HG03025 (cell line): ENCODE measurements at regions not wholly inside any gene's neighbourhood (a gene's known extent, or its start where the extent isn't known, plus 50 kb on each side); places are given as distances from the start of the nearest gene placed in this dataset.
A peak's percentile ranks its signal among the peaks of the same experiment; 100 is the strongest.
"Not testable (repeated sequence)": the region's sequence is repeated elsewhere in the genome, so short reads cannot be mapped to it uniquely, and the experiment has no call there.

Experiments
- ATAC-seq: cut with Tn5 transposase; IDR thresholded peaks from one replicate; pipeline ENCODE4 v1.9.1; 2021; ENCODE audit warnings: mild to moderate bottlenecking, moderate library complexity; ENCODE audit not compliant: unreplicated experiment, low FRiP score

- ATAC-seq: no peak
Measured at GRCh38 chr7:65317372-65317771, 56.3 kb upstream of the ZNF92 start.

GRCh38 chr7:65310761-65311160 is 62.9 kb upstream of the ZNF92 start:
- ATAC-seq: no peak

GRCh38 chr7:65308300-65308678 is 65.4 kb upstream of the ZNF92 start:
- ATAC-seq: no peak

DNA sequence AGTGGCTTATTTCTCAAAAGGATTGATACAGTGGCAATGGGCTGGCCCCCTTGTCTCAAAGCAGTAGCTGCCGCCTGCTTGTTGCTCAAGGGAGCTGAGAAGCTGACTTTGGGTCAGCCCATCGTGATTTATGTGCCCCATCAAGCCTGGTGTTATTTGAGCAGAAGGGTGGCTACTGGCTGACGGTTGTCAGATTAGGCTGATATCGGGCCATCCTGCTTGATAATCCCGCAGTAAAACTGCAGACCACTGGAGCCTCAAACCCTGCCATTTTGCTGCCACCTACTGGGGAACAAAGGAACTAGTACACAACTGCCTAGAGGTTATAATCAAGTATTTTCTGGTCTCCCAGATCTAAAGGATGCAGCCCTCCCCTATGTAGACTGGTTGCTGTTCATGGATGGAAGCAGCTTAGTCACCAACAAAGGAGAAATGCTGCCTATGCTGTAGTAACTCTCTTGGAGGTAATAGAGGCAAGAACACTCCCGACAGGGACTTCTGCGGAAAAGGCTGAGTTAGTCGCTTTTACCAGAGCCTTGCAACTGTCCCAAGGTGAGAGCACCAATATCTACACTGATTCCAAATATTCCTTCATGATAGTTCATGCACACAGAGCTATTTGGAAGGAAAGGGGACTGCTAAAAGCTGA is 65.9 kb upstream of the ZNF92 start:
- peak; percentile 57 for ATAC-seq

DNA sequence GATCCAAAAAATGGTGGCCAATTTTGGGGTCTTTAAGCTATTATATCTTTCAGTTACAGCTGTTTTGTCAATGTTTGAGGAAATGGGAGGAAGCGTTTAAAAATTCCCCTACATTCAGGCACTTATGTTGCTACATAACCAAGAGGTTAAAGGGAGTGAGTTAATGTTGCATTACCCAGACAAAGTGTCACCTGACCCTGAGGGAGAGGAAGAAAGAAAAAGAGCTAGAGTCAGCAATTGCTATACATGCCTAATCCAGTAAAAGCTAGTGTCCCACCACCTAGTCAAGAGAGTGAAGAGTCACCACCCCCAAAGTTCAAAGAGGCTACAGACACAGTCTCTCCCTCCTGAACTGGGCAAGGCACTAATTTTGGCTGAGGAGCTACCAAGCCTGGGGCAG is 69.5 kb upstream of the ZNF92 start:
- ATAC-seq: no peak

DNA sequence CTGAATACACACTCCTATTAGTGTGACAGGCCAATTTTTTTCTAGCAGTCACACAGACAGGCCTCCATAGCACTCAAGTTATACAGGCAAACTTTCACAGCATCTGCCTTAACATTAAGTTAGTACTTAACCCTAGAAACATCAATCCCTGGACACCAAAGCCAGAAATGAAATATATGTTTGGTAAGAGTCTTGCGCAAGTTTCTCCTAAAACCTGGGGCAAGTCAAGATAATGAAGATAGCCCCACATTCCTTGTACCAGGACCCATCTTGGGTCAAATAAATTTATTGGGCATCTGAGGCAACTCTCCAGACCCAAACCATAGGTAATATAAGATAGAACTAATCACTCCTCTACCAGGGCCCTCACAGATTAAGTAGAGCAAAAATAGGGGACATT is 70.8 kb upstream of the ZNF92 start:
- no peak for ATAC-seq

DNA sequence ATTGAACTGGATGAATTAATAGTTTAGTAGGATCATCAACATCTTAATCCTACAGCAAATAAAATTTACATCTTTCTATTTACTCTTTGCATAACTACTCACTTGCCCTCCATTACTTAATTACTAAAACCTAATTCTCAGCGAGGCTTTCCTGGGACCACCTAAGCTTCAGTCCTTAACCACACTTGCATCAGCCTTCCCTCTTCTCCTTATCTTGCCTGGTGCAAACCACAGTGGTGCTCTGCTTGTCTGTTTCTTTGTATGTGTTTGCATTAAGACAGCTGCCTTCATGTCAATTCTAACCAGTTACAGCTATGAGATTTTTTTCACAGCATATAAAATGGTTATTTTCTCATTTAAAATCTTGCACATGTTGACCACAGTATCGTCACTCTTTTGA is 72.6 kb upstream of the ZNF92 start:
- ATAC-seq: no peak

GRCh38 chr7:65295409-65295808 is 78.2 kb upstream of the ZNF92 start:
- no peak for ATAC-seq

DNA sequence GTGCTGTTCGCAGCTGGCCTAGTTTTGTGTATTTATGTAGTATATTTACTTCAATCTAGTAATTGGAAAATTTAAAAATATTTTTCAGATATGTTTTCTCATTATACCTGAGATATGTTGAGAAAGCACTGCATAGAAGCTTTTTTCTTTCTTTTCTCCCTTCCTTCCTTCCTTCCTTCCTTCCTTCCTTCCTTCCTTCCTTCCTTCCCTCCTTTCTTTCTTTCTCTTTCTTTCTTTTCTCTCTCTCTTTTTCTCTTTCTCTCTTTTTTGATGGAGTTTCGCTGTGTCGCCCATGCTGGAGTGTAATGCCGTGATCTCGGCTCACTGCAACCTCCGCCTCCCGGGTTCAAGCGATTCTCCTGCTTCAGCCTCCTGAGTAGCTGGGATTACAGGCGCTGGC is 83.3 kb upstream of the ZNF92 start:
- ATAC-seq: not testable (repeated sequence)

DNA sequence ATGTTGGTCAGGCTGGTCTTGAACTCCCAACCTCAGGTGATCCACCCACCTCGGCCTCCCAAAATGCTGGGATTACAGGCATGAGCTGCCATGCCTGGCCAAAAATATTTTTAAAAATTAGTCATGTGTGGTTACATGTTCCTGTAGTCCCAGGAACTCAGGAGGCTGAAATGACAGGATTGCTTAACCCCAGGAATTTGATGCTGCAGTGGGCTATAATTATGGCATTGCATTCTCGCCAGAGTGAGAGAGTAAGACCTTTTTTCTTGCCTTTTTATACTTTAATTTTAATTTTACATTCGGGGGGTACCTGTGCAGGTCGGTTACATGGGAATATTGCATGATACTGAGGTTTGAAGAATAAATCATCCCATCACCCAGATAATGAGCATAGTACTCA is 86.6 kb upstream of the ZNF92 start:
- no peak for ATAC-seq

- no peak for ATAC-seq
Measured at GRCh38 chr7:65285906-65286864, 87.5 kb upstream of the ZNF92 start.

GRCh38 chr7:65285241-65285640 is 88.4 kb upstream of the ZNF92 start:
- ATAC-seq: not testable (repeated sequence)

DNA sequence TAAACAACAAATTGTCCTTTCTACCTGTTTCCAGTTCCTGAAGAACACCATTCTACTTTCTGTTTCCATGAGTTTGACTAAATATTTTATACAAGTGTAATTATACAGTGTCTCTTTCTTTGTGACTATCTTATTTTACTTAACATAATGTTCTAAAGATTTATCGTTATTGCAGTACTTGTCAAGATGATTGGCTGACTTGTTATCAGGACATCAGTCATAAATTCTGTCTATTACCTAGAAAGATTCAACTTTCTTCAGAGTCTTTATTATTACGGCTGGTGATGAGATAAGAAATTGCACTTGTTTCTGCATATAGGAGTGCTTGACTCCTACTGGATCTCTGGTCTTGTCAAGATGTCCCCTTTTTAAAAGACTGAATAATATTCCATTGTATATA is 93.9 kb upstream of the ZNF92 start:
- ATAC-seq: no peak

- no peak for ATAC-seq
Measured at GRCh38 chr7:65276822-65277221, 96.8 kb upstream of the ZNF92 start.

DNA sequence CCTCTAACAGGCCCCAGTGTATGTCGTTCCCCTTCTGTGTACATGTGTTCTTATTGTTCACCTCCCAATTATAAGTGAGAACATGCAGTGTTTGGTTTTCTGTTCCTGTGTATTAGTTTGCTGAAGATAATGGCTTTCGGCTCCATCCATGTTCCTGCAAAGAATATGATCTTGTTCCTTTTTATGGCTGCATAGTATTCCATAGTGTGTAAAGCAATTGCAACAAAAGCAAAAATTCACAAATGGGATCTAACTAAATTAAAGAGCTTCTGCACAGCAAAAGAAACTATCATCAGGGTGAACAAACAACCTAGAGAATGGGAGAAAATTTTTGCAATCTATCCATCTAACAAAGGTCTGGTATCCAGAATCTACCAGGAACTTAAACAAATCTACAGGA is 102.2 kb upstream of the ZNF92 start:
- ATAC-seq: not testable (repeated sequence)

DNA sequence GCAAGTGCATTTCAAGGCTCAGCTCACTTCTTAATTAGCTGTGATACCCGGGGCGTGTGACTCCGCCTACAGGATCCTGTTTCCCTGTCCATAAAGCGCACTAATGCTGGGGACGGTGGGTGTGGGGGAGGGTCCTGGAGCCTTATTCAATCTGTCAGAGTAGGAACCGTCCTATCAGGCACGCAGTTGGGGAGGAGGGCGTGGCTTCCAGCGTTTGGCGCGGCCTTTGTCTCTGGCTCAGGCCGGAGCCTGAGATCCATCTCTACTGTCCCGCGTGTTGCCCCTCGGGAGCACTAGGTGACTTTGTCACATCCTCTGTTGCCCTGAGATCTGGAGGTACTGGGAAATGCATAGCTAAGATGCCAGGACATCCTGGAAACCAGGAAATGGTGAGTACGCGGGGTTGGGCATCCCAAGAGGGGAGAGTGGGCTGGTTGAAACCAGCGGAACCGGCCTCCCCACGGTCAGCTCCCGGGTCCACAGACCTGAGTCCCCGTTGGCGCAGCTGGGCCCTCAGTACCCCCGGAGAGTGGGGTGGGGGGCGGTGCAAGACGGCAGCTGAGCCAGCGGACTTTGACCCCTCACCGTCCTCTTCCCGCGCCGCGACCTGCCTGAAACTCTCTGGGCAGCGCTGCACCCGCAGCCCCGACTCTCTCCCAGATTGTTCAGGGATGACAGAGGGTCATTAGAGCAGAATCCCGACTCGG is 104.4 kb upstream of the ZNF92 start:
- ATAC-seq: peak; percentile 85

DNA sequence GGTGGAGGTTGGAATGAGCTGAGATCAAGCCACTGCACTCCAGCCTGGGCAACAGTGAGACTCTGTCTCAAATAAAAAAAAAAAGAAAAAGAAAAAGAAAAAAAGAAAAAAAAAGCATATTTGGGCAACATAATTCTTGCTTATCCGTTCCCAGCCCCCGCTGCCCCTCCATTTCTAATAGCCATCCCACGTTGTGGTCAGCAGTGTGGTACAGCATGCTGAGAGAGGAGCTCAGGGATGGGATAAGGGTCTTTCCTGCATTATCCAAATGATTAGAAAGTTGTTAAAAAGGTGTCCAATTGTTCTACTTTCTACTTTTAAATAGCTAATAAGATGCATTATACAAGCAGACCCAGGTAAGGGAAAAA is 104.9 kb upstream of the ZNF92 start:
- no peak for ATAC-seq

- no peak for ATAC-seq
Measured at GRCh38 chr7:65265933-65266519, 107.6 kb upstream of the ZNF92 start.

DNA sequence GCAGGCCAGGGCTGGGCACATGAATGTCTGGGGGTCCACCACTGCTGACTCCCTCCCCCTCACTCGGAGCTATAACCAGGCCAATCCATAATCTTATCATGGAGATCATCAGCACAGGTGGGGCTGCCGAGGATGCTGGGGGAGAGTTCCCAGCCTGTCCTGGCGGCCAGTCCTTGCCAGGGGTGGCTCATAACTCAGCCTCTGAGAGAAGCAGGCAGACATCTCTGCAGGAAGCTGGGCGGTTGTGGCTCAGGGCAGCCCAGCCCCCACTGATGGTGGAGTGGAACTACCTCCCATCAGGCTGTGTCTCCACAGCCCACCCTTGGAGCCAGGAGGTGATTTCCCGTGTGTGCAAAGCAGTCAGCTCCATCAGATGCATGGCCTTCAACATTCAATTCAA is 109.4 kb upstream of the ZNF92 start:
- ATAC-seq: no peak

DNA sequence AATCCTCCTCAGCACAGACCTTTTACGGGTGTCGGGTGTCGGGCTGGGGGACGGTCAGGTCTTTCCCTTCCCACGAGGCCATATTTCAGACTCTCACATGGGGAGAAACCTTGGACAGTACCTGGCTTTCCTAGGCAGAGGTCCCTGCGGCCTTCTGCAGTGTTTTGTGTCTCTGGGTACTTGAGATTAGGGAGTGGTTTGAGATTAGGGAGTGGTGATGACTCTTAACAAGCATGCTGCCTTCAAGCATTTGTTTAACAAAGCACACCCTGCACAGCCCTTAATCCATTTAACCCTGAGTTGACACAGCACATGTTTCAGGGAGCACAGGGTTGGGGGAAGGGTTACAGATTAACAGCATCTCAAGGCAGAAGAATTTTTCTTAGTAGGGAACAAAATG is 113.0 kb upstream of the ZNF92 start:
- ATAC-seq: not testable (repeated sequence)
